EH (cell line): ENCODE measurements at regions not wholly inside any gene's neighbourhood (a gene's known extent, or its start where the extent isn't known, plus 50 kb on each side); places are given as distances from the start of the nearest gene placed in this dataset.
A peak's percentile ranks its signal among the peaks of the same experiment; 100 is the strongest.

ENCODE experiments used
- DNase-seq: peaks from one replicate; pipeline ENCODE4 v3.0.0-alpha.2; 2015; ENCODE audit warnings: low read depth

DNA sequence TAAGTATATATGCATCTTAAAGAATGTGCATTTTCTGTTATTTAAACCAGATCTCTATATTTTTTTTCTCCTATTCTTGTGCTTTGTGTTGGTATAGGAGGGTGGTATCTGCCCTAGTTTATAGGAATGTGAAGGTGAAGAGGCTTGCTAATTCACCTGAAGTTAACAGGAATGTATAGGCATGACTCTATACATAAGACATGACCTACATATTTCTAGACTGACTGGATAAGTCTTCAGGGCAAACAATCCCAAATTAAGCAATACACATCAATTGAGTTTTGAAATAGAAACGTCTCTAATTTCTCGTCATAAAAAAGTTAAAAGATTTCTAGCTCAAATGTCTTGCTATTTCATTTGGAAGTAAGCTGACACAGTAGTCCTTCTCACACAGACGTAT is 410.0 kb downstream of the DIPK2A start:
- no peak for DNase-seq

DNA sequence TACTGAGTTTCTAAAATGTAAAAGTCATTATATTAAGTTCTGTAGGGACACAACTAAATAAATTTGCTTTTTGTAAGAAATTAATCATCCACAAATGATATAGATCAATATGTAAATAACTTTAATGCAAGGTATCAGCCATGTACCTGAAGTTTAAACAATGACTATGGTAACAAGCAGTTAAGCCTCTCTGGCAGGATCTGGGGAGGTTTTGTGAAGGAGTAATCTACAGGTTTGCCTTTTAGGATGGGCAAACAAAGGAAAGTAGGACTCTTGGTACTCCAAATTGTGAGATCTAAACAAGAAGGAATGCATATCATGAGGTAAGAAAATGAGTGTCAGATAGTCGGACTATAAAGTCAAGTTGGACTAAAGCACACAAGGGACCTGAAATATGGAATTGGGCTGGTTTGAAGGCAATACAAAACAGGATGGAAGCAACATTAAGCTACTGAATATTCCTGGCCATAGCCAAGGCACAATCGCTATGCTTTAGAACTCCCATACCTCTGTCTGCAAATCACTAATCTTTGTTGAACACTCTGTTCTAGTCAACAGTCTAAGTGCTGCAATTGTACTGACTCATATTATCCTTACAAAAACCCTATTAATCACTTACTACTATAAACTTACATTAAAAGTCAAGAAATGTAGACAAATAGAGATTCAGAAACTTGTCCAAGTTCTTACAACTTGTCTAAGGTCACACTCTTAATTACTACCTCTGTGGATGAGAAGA is 412.8 kb downstream of the DIPK2A start:
- DNase-seq = no peak

DNA sequence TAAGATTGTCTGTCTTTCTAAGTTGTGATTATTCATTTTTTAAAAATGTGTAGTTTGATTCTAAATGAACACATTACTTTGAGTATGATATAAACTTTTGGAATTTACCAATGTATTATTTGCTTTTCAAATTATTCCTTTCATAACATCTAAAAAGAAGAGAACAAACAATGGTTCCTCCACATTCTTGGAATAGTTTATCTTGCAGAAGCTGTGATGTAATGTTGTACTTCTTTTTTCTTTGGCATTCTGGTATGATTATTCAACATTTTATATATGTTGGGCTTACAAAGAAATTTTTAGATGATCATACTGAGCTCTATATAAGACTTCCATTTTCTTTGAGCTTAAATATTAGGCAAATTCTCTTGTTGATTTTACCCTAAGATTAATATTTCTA is 419.2 kb downstream of the DIPK2A start:
- no peak for DNase-seq

GRCh38 chr3:144391236-144391635 is 419.6 kb downstream of the DIPK2A start:
- no peak for DNase-seq

- DNase-seq = no peak
Observed at GRCh38 chr3:144394032-144394431, 422.4 kb downstream of the DIPK2A start.

DNA sequence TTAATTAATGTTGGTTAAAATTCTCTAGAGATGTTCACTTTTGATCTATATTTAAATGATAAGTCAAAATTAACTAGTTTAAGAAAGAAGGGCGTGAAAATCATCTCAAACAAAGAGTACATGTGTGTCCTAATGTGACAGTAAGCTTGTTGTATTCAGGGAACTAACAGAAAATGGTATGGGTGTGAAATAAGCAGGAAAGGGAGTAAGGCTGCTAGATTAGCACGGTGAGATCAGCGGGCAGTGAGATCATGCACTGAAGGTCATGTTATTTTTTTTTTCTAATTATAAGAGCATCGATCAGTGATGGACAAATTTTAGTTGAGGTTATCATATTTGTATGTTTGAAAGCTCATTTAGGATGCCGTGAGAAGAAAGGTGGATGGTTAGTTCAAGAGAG is 430.8 kb downstream of the DIPK2A start:
- DNase-seq = no peak

- peak; percentile 0 for DNase-seq
Observed at GRCh38 chr3:144403040-144403457, 431.4 kb downstream of the DIPK2A start.

DNA sequence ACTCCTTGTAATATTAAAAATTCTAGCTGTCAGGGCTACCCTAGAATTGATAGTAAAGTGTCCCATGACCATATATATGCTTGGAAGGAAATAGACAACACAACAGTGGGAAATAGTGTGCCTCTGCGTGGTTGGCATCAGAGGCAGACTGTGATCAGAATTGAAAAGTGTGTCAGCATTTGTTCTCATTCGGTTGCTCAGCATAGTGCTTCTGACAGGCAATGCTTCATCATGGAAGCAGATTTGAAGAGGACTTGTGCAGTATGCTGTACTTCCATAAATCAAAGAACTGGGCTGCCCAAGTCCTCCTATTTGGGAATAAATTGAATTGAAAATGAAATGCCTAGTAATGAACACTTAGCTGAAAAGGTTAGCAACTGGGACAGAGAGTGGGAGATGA is 435.7 kb downstream of the DIPK2A start:
- DNase-seq = no peak

- no peak for DNase-seq
Observed at GRCh38 chr3:144409319-144409718, 437.7 kb downstream of the DIPK2A start.

DNA sequence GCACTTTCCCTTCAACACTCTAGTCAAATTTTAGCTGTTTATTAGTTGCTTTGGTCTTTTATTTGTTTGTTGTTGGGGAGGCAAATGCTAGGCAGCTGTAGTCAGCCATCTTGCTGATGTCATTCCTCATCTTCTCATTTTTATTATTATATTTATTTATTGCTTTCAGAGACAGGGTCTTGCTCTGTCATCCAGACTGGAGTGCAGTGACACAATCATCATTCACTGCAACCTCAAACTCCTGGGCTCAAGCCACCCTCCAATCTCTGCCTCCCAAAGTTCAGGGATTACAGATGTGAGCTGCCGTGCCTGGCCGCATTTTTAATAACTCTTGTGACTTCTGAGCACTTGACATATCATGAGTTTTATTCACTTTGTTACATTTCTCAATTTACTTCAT is 441.4 kb downstream of the DIPK2A start:
- no peak for DNase-seq

DNA sequence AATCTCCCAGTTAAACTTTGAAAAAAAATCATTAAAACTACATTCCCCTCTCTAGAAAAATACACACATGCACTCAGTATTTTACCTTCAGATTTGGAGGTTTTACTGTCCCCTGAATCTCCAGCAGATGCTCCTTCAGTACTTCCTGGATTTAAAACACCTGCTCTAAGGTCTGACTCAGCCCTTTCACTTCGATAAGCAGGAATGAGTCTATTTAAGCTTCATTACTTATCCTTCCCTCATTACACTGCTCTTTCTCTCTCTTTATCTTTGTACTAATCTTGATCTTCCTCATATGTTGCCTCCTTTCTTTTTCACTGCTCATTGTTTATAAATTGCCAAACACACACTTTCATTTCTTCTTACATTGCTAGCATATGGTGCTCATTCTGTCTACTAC is 443.9 kb downstream of the DIPK2A start:
- DNase-seq = no peak

- DNase-seq = no peak
Observed at GRCh38 chr3:144424606-144425005, 453.0 kb downstream of the DIPK2A start.

DNA sequence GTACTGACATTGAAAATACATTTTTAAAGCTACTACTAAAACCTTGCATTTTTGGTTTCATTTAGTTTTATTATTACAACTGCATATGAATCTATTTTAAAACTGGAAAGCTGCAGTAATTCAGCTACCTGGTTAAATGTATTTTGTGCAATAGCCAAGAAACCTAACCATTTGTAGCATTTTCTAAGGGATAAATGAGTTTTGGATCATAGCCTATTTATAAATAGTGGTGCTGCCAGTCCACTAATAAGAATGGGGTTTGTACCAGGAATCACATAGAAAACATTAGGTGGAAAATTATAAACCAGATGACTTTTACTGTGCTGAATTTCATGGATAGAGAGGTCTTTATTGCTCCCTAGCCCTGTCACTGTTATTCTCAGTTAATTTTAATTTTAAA is 454.7 kb downstream of the DIPK2A start:
- DNase-seq = no peak

DNA sequence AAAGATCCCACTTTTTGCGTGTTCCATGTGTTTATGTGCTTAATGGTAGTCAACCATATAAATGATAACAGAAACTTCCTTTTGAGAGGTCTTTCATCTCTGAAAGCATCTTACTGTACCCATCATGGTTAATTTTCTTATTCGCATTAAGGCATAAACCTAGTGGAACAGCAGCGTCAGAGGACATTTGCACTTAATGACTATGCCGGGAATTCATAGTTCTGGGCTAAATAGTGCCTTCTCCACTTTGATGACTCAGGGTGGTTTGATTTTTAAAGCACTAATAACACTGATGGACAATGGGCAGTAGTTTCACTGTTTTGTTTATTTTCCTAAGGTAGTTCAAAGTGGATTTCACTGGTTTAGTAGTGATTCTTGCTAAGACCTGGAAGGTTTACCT is 455.3 kb downstream of the DIPK2A start:
- no peak for DNase-seq

- DNase-seq = no peak
Observed at GRCh38 chr3:144429719-144430121, 458.1 kb downstream of the DIPK2A start.

- DNase-seq = no peak
Observed at GRCh38 chr3:144431134-144431533, 459.5 kb downstream of the DIPK2A start.

DNA sequence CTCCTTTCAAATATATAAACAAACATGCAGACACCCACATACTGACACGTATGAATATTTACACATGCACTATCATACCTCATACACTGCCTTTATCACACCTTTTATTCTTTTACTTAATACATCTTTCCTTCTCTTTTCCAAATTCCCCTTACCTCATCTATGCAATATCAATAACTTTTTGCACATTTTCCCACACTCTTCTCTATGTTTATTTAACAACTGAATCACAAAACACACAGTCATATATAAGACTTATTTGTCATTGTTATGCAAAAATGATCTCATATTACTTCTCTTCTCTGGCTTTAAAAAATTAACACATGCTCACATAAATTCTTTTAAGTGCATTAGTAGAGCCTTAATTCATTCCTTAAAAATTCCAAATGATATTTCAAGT is 461.4 kb downstream of the DIPK2A start:
- DNase-seq = no peak

DNA sequence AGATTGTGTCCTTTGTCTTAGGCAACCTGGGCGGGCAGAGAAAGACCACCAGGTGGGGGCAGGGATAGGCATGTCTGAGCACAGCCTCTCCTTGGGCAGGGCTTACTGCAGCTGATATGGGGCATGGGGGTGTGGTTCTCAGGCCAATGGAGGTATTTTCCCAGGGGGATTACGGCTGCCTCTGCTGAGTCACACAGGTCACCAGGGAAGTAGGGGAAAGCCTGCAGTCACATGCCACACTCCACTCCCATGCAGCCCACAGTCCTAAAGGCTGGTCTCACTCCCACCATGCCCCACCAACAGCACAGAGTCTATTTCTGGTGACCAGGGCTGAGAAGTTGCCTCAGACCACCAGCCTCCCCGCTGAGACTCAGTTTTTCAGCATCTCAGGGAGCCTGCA is 466.4 kb downstream of the DIPK2A start:
- no peak for DNase-seq

DNA sequence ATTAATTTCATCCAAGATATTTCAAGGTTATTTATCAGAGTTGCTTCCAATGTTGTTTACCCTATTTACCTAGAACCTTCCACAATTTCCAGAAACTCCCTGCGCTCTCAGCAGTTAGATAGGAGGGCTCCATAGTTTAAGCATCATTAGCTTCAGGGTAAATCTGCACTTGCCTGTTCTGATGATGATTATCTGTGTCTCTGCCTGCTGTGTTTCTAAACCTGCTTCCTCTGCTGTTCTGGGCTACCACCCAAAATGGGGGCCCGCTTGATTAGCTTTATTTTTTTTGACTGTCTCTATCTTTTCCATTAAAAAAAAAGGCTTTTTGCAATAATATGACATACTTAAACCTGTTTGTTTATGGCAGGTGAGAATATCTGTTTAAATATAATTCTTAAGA is 472.4 kb downstream of the DIPK2A start:
- no peak for DNase-seq

- DNase-seq = no peak
Observed at GRCh38 chr3:144444546-144444945, 472.9 kb downstream of the DIPK2A start.

- DNase-seq = no peak
Observed at GRCh38 chr3:144455841-144456440, 484.3 kb downstream of the DIPK2A start.

GRCh38 chr3:144457758-144458157 is 486.1 kb downstream of the DIPK2A start:
- no peak for DNase-seq

GRCh38 chr3:144458283-144458682 is 486.7 kb downstream of the DIPK2A start:
- no peak for DNase-seq

DNA sequence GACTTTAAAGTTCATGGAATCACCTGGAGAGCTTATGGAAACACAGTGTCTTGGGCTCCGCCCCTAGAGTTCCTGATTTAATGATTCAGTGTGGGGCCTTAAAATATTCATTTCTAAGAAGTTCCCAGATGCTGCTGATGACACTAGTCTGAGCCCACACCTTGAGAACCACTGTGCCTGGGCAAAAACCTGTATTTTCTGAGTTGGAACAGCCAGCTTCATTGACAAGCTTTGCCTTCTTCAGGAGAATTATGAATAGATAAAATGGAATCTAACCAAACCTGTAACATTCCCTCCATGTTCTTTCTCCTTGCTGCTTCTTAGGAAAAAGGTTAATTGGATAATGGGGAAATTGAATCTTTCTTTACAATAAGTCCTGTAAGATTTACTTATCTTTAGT is 490.7 kb downstream of the DIPK2A start:
- DNase-seq = no peak
